Islet precursor cell (in vitro differentiated cells): ENCODE measurements at regions not wholly inside any gene's neighbourhood (a gene's known extent, or its start where the extent isn't known, plus 50 kb on each side); places are given as distances from the start of the nearest gene placed in this dataset.
A peak's percentile ranks its signal among the peaks of the same experiment; 100 is the strongest.

Source experiments
- DNase-seq: peaks from one replicate; pipeline ENCODE4 v3.0.0-alpha.2; 2018

DNA sequence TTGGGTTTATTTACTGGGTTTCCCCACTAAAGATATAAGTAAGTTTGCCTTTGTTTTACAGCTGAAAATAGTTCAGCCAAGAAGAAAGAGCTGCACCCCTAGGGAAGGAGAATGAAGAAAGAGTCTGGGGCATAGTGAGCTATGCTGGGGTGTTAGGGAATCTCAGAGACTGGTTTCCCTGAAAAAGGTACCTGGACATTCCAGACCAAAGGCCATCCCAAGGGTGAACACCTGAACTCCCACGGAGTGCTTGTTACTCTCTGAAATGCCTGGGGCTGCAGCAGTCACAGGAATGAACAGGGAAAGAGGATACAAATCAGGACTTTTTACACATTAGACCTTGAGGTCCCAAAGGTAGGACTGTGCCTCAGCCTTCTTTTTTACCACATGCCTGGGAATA is 337.6 kb upstream of the SLC10A2 start:
- DNase-seq = no peak

DNA sequence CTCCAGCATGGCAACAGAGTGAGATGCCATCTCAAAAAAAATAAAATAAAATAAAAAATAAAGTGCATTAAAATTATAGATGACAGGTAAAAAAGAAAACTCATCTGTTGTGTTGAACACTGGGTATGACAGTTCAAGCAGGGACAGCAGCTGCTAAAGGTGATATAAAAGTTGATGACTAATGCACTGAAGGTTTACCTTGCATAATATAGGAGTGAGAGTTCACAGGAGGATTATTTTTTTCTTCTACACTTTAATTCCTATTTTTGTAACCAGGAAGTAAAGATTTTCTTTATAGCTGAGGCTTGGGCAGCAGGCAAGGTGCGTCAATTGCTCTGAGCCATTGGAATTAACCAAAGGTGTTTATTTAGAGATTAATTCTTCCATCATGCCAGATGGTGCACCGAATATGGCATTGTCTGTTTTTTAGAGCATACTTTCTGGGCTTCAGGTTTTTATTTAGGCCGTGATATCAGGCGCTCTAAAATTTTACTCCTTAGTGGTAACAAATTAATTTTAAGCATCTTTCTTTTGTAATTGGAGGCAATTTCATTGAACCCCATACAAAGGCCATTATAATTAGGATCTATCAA is 337.0 kb upstream of the SLC10A2 start:
- no peak for DNase-seq

DNA sequence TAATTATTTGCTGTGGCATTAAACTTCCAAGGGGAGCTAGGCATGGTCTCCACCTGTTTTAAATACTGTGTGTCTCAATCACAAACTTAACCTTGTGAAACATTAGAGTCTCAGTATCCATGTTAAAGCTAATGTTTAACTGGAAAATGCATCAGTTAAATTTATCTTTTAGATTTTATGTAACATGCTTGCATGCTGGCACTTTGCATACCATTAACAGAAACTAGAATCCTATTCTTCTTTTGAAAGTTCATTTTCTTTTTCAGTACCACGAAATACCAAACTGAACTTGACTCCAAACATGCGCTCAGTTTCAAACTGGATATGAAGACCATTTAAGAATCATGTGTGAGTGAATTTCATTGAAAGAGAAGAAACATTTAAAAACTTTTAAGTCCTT is 328.9 kb upstream of the SLC10A2 start:
- DNase-seq = no peak

DNA sequence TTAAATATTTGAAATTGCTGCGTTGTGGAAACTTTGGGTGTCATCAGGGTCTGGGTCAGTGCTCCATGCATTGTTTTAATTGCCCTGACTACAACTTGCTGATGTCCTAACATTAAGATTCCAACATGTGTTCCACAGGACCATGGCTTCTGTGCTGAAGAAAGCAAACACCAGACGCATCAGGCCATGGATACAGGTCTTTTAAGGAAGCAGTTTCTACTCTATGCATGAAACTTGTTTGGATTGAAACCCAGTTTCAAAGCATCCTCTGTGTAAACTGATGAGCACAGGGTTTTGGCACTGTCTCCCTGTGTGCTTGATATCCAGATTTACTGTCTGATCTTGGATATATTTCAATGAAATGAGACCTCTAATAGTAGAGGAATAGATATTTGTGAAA is 328.4 kb upstream of the SLC10A2 start:
- DNase-seq = no peak

DNA sequence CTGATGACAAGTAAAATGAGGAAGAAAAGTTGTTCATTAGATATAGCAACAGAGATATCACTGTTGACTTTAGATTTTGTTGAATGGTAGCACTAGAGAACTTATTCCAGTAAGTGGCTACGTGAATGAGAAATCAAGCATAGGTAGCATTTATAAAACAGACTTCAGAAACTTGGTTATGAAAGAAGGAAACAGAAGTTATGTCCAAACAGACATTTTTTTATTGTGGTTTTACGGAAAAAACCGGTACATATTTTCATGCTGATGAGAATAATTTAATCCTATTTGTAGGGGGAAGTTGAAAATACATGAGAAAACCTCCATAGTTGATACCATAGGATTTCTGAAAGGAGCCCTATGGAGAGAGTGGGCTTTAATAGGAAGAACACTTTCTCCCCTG is 325.7 kb upstream of the SLC10A2 start:
- no peak for DNase-seq

DNA sequence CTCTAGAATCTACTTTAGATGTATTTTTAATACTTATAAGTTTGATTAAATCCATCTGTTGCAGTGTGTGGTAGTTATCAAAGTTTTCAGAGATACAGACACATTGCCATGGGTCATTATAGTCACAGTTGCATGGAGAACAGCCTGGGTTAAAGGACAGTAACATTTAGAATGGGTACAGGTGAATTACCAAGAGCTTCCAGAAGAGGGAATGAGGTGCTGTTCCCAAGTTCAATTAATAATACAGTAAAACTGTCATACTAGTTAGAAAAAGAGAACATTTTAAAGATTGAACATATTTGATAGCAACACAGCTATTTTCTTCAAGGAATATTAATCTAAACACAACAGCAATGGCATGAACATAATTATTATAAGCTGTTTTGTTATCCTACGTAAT is 322.6 kb upstream of the SLC10A2 start:
- DNase-seq = no peak

DNA sequence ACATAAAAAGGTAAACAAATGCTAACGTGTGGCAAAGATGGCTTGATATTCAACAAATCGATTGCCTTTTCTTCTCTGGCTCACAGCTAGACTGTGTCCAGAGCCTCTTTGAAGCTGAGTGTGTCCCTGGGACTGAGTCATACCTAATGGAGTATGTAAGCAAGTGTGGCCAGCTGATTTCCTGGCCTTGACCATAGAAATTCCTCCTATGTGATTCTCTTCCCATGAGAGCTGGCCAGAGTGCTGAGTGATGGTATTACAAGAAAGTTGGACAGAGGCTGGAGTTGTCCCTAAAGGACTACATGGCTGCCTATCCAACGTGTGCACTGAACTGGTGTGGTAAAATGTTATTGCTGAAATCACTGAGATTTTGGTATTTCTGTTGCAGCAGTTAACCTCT is 320.1 kb upstream of the SLC10A2 start:
- DNase-seq = peak; percentile 88

DNA sequence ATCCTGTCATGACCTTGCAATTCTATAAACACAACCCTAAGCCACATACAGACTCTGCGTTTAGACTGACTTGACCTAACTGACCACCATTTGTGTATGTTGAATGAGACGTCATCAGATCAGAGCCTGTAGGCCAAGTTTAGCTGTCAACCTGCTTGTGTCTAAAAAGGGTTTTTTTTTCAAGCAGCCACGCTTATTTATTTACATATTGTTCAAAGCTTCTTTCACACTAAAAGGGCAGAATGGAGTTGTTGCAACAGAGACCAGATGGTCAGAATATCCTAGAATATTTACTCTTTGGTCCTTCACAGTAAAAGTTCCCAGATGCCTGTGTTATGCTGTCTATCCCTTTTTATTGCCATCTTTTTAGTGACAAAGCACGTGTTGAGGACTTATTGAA is 307.7 kb upstream of the SLC10A2 start:
- DNase-seq = no peak

DNA sequence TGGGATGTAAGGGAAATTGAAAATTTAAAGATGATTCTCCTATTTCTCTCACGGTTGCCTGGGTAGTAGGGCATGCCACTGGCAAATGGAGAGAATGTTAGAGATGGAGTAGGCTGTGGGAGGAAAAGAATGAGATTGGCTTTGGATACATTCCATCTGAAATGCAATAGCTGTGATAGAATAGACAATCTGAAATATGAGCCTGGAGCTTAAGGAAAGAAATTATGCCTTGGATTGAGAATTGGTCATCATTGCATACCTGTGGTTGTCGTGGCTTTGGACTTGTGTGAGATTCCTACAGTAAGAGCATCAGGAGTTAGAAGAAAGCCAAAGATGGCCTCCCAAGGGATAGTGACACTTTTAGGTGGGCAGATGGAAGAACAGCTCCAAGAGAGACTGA is 305.1 kb upstream of the SLC10A2 start:
- no peak for DNase-seq

DNA sequence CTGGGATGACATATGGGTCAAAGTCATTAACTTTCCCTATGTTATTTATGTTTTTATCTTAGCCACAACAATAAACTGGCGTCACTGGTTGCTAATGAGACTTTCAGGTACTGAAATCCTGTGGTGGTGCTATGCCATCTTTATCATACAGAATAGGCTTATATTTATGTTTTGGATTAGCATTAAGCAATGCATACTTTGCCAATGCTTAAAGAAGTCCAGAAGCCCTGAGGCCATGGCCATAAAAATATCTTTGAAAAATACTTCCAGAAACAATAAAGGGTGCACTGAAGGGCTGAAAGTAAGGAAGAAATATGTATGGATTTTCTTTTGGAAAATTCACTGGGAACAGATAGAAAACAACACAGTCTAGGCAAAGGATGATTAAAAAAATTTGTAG is 304.6 kb upstream of the SLC10A2 start:
- DNase-seq = no peak

DNA sequence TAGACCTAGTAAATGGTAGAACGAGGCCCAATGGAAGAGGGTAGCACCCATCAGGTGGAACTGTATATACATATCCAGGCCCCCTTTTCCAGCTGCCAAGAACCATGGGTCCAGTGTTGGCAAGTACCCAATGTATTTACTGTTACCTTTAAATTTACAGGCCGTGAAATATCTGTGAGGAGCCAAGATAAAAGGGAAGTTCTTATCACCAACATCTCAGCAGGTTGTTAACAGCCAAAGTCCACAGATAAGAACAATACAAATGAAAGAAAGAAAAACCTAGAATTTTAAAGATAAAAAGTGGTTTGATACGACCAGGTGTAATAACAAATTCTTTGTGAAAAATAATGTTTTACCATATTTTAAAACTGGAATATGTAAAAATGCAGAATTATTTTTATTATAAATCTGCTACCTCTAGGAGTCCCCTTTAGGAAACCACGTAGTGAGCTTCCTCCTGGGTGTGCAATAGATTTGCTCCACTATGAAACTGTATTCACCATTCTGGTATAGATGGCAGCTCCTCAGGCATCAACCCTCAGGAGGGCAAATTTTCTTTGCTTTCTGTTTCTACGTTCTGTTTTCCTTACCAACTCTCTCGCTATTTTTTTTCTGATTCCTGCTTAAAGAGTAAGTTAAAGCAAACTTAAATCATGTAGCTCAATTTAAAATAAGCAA is 292.2 kb upstream of the SLC10A2 start:
- no peak for DNase-seq

DNA sequence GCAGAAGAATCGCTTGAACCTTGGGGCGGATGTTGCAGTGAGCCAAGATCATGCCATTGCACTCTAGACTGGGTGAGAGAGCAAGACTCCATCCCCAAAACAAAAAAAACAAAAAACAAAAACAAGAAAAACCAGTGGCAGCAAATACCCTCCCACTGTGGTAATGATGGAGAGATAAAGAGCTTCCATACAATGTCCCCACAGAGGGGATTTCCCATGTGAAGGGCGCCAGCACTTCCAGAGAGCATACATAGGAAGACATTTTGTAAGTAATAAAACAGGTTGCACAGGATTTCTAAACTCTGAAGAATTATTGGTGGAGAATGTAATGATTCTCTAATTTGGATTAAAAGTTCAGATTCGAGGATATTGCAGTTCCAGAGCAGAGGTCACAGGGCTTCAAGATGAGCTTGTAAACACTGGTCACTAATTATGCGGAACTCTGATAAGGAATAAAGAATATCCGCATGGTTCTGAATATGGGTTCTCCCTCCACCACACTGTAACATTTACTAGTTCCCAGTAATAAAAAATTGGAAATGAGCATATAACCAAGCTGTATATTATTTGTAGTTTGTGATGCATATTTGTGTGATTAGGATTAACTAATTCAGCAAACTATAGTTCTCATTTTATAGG is 290.1 kb upstream of the SLC10A2 start:
- no peak for DNase-seq

DNA sequence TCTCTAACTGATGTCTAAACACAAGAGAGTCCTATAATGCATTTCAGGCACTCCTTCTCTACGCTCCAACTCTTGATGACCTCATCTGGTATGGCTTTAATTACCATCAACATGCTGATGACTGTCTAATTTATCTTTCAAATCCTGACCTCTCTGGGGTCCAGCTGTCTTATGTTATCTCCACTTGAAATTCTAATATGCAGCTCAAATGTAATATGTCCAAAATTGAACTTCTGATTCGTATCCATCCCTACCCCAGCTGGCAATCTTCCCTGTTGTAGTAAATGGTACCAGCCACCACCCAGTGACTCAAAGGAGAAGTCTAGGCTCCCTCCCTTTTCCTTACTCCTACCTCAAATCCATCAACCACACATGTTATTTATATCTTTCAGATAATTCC is 288.0 kb upstream of the SLC10A2 start:
- no peak for DNase-seq

DNA sequence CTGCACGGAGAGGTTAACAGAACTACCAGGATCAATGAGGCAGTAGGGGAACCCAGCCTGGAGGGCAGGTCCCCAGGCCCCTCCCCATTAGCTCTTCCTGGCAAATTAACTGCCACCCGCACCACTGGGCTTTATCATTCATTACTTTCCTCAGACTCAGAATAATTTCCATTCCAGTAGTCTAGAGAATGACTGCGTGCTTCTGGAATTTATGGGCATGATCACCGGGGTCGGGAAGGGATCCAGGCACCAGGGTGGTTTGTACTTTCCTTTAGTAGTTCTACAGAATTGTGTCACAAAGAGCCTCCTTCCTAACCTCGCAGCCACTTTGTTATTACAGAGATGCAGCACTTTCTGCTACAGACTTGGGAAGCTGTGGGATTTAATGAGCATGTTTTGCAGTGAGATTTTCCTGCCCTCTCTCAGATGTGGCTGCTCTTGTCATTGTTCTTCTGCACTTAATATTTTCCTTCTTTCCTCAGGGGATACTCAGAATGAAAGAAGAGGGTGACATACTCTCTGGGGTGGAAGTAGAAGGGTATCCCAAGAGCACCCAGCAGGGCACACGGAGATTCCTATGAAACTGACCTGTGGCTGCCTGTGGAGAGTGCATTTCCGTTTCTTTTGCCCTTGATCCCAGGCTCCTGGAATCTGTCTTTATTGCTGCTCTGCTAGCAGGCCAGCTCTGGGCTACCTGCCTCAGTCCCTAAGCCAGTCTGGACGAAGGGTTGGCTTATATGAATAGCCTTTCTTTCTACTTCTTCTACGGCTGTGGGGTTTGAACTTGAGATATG is 285.0 kb upstream of the SLC10A2 start:
- DNase-seq = peak; percentile 87

DNA sequence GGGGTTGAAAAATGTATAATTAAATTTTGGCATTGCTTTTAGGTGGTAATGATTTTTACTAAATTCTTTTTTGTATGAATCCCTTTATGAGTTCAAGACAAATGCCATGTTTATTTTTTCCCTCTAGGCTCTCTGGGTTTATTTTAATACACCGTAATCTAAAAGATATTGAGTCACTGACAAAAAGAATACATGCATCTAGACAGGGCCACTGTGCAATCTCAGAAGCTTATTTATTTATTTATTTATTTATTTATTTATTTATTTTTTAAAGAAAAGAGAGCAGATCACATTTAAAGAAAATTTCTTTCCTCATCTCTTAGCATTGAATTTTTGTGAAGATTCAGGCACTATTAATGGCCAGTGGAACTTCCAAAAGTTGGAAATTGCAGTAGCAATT is 283.9 kb upstream of the SLC10A2 start:
- DNase-seq = no peak

DNA sequence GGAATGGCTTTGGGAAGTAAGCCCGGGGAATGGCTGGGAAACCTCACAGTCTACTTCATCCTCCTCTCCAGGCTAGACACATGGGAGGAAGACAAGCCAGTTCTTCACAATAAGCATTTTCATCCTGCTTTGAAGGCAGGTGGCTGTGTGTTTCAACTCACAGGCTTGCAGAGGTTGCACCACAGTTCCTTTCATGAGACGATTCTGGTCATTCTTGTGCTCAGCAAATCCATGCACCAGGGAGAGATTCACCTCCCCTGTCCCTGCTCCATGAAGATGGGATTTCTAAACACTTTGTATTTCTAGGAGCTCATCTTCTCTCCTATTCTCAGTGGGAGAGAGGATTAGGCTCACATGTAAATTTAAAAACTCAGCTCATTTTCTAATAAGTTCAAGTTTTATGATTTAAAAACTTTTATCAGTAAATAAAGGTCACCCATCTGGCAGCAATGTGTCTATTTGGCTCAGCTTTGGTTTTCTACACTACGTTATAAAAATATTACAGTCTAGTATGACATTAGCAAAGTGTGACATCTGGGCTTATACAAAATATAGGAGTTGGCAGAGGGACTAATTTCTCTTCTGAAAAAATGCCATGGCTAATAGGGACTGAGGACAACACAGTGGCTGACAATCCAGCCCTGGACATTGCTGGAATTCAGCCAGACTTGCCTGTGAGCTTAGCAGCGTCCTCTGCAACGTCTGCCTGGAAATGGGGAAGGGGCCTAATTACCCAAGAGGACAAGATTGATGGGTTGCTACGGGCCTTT is 283.2 kb upstream of the SLC10A2 start:
- DNase-seq = peak; percentile 70

DNA sequence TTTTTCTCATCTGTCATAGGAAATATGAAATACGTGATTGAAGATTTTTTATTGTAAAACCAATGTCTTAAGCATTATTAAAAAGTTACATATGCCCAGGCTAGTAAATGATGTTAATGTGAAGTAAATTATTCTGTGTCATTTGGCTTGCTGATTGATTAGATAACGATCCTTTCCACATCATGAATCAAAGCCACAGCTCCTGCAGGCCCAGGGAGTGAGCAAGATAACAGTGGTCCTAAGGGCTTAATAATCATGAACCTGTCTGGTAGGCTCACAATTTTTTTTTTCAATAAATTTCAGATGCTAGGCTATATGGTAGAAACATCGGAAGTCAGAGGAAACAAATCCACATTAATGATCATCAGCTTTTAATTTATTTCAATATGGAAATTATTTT is 269.0 kb upstream of the SLC10A2 start:
- no peak for DNase-seq

DNA sequence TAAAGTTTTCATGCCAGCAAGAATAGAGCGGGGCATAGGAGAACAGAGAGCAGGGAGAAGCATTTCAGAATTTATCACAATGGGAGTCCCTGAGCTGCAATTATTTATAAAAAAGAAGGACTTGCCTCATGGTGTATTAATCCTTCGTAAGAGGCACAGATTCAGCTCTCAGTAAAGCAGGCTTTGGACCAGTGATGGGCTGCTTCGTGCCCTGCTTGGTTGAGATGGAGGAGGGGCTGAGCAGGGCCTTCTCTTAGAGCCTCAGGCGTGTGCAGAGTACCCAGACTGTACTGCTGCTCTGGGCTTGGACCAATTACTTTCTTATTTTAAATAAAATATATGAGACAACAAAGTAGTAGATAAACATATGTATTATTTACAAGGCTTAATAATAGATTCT is 265.7 kb upstream of the SLC10A2 start:
- no peak for DNase-seq

DNA sequence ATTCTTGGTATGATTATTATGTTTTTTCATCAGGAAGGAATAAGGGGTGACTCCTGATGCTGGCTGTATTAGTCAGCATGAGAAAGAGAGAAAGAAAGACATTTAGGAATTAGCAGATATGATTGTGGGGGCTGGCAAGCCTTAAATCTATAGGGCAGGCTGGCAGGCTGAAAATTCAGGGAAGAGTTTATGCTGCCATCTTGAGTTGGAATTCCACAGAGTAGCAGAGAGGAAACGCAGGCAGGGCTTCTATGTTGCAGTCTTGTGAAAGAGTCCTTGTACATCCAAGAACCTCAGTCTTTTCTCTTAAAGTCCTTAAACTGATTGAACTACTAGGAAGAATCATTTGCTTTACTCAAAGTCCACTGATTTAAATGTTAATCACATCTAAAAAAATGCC is 262.7 kb upstream of the SLC10A2 start:
- no peak for DNase-seq

DNA sequence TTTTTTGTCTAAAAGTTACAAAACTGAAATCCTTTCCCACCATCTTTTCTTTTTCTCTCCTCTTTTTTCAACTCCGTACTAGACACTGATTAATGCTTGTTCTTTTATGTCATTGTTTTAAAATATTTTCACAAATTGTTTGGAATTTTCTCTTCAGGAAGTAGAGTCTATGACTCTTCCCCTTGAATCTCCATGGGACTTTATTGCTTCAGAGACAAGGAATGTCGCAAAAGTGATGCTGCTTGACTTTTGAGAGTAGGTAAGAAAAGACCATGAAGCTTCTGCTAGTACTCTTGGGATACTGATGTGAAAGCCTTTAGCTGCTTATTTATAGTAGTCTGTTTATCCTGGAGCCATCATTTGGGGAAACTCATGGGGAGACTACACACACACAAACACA is 260.1 kb upstream of the SLC10A2 start:
- DNase-seq = no peak

DNA sequence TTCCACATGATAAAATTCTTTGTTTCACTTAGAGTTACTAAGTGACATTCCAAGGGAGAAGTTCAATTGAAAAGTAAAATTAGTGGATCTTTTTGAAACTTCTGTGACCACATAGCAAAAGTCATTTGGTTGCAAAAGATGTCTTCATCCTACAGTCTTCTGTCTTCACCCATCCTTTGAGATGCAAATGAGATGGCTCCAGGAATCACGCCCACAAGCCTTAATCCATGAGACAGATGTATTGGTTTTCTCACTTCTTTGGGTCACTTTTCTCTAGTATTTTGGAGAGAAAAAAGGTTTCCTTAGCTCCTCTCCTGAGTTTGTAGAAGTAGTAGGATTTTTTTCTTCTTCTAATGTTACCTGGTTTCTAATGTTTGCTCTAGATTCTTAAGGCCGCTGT is 259.5 kb upstream of the SLC10A2 start:
- DNase-seq = no peak

DNA sequence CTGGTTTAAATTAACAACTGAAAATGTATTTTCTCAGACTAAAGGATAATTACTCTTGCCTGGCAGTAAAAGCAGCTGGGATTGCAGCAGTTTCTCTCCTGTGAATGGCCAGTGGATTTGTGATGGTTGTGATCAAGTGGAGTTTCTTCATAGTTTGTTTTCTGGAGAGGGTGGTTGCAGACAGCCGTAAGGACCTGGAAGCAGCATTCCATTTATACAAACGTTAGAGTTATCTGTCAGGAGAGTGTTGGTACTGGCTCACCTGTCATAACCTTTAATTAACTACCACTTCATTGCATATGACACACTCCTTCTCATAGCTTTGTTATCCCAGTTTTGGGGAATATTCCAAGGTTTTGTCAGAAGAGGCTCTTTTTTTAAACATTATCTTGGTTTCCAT is 258.4 kb upstream of the SLC10A2 start:
- no peak for DNase-seq

DNA sequence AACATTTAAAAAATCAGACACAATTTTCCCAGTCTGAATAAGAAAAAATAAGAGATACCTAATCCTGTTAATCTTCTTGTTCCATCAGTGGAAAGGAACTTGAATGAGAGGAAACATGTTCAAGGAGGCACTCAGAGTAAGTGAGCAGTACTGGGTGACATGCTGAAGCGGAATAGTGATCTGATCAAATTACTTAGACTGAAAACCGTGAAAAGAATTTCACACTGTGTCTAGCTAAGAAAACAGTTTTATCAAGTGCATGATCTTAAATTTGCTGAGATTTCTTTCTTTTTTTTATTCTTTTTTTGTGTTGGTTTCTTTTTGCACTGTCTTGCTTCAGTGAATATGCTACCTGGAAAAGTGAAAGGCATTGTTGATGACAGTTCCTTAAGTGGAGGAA is 249.5 kb upstream of the SLC10A2 start:
- DNase-seq = no peak
